Panc1 (cell line): ENCODE measurements at regions not wholly inside any gene's neighbourhood (a gene's known extent, or its start where the extent isn't known, plus 50 kb on each side); places are given as distances from the start of the nearest gene placed in this dataset.

ENCODE experiments used
- POLR2AphosphoS5 ChIP-seq: IDR thresholded peaks from 2 replicates; pipeline ENCODE4 v1.6.1; 2012; ENCODE audit warnings: mild to moderate bottlenecking, low read depth, low read length, moderate library complexity
- SIN3A ChIP-seq: IDR thresholded peaks from 2 replicates; pipeline ENCODE4 v1.6.1; 2012; ENCODE audit warnings: low read depth, mild to moderate bottlenecking, low read length, moderate library complexity, borderline replicate concordance; ENCODE audit not compliant: insufficient read depth
- TCF7L2 ChIP-seq: IDR thresholded peaks from 2 replicates; pipeline ENCODE4 v1.6.1; 2011; ENCODE audit warnings: mild to moderate bottlenecking, low read depth, low read length, inconsistent platforms
- TF ChIP-seq, protein P1 (sequence below): fragments of 450-650 bp; IDR thresholded peaks from 2 replicates; pipeline ENCODE4 v1.5.1; 2017; ENCODE audit warnings: mild to moderate bottlenecking
- TF ChIP-seq, protein P2 (sequence below), 2 experiments: IDR thresholded peaks; 2 replicates each; pipeline ENCODE4 v1.6.1; 2011 to 2012; ENCODE audit warnings: low read depth in 2 of 2, control low read depth in 1 of 2, low read length in 1 of 2, mild to moderate bottlenecking in 1 of 2, moderate library complexity in 1 of 2; ENCODE audit not compliant: insufficient read depth in 1 of 2

DNA sequence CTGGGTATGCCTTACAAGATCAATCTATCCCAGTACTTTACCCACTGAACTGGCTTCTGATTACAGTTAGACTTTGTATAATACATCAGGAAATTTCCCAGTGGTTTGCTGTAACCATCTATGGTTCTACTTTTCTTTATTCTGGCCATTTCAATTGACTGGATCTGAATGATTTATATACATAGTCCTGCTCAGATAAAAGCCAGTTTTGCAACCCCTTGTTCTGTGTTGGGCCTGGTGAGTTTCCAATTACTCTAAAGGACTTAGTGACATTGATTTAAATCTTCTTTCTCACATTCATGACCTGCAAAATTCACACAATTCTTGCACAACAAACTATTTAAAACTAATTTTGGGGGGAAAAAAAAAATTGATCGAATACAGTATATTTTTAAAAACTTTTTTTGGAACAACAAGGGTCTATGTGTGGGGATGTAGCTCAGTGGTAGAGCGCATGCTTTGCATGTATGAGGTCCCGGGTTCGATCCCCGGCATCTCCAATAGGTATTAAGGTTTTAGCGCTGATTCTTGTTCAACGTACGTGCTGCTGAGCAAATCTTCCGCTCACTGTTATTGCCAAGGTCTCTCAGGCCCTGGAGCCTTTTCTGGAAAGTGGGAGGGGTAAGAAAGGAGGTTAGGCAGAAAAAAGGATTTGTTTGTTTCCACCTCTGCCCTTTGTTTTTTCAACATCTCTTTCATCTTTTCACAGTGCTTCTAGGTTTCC, 117.5 kb downstream of the GPX5 start:
- TF ChIP-seq, protein P1, sequence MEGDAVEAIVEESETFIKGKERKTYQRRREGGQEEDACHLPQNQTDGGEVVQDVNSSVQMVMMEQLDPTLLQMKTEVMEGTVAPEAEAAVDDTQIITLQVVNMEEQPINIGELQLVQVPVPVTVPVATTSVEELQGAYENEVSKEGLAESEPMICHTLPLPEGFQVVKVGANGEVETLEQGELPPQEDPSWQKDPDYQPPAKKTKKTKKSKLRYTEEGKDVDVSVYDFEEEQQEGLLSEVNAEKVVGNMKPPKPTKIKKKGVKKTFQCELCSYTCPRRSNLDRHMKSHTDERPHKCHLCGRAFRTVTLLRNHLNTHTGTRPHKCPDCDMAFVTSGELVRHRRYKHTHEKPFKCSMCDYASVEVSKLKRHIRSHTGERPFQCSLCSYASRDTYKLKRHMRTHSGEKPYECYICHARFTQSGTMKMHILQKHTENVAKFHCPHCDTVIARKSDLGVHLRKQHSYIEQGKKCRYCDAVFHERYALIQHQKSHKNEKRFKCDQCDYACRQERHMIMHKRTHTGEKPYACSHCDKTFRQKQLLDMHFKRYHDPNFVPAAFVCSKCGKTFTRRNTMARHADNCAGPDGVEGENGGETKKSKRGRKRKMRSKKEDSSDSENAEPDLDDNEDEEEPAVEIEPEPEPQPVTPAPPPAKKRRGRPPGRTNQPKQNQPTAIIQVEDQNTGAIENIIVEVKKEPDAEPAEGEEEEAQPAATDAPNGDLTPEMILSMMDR = no peak
- TF ChIP-seq SIN3A = no peak
- TF ChIP-seq TCF7L2 = no peak
- TF ChIP-seq POLR2AphosphoS5 = peak; percentile 29; the same call in 1 of the 2 replicates
- TF ChIP-seq, protein P2, sequence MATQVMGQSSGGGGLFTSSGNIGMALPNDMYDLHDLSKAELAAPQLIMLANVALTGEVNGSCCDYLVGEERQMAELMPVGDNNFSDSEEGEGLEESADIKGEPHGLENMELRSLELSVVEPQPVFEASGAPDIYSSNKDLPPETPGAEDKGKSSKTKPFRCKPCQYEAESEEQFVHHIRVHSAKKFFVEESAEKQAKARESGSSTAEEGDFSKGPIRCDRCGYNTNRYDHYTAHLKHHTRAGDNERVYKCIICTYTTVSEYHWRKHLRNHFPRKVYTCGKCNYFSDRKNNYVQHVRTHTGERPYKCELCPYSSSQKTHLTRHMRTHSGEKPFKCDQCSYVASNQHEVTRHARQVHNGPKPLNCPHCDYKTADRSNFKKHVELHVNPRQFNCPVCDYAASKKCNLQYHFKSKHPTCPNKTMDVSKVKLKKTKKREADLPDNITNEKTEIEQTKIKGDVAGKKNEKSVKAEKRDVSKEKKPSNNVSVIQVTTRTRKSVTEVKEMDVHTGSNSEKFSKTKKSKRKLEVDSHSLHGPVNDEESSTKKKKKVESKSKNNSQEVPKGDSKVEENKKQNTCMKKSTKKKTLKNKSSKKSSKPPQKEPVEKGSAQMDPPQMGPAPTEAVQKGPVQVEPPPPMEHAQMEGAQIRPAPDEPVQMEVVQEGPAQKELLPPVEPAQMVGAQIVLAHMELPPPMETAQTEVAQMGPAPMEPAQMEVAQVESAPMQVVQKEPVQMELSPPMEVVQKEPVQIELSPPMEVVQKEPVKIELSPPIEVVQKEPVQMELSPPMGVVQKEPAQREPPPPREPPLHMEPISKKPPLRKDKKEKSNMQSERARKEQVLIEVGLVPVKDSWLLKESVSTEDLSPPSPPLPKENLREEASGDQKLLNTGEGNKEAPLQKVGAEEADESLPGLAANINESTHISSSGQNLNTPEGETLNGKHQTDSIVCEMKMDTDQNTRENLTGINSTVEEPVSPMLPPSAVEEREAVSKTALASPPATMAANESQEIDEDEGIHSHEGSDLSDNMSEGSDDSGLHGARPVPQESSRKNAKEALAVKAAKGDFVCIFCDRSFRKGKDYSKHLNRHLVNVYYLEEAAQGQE (IDR thresholded peaks at IDR 0.05; ENCODE audit: insufficient read depth in 1 of 2, low read depth in 2 of 2, low read length in 1 of 2) = no peak
